Lower leg skin (tissue), 4 donors: ENCODE measurements at regions not wholly inside any gene's neighbourhood (a gene's known extent, or its start where the extent isn't known, plus 50 kb on each side); places are given as distances from the start of the nearest gene placed in this dataset.

Experiments used
- DNase-seq, 2 donors: peaks; one replicate each; pipeline ENCODE4 v3.0.0-alpha.2; 2019; ENCODE audit warnings: low spot score in 2 of 2
- H3K4me3 ChIP-seq: fragments of 200-600 bp; sonication (generic); 2 replicates; pipeline ENCODE4 v1.5.1; 2017; ENCODE audit warnings: mild to moderate bottlenecking, low read depth; ENCODE audit not compliant: poor library complexity, severe bottlenecking
- POLR2A ChIP-seq, 2 donors: fragments of 450-650 bp; IDR thresholded peaks; one replicate each; pipeline ENCODE4 v1.6.1; 2016 to 2017; ENCODE audit warnings: antibody characterized with exemption in 2 of 2, mild to moderate bottlenecking in 1 of 2, moderate library complexity in 1 of 2
- WGBS, 2 donors: methylation state at CpG; one replicate each; pipeline ENCODE4 v1.1.5; 2018; 5-methylcytosine and 5-hydroxymethylcytosine counted together
- intact Hi-C: fragments of 100-400 bp; cut with DNase I; formaldehyde crosslinking; loops from one replicate; pipeline ENCODE4 v1.15.0; 2023; ENCODE audit warnings: low total_unique reads
- TF ChIP-seq, protein P1 (sequence below), 3 donors: fragments of 450-650 bp; IDR thresholded peaks; one replicate each; pipeline ENCODE4 v1.5.1; 2016; ENCODE audit warnings: antibody characterized with exemption in 3 of 3, mild to moderate bottlenecking in 3 of 3, moderate library complexity in 2 of 3

DNA sequence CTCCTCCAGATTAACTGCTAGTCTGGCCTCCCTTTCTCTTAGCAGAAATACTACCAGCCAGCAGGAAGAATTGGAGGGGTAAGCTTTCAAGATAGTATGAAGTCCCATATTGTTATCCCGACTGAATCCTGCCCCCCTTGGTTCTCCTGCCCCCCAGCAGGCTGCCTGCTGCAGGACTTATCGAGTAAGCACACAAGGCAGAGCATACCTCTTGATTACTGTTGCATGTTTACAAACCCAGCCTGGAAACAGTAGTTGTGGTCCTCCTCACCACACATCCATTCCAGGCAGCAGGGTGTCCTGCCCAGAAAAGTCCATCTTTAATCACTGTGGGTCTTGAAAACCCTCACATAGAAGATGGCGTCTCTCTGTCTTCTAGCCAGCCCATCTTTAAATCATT, 66.8 kb upstream of the PPP2R3A start:
- no peak overlapping the region for H3K4me3 ChIP-seq
- intact Hi-C loops: loop anchor here (10.0 kb wide), 1 partner anchor 1104 kb away; the partner anchor contains the start of gene EPHB1
- no peak for DNase-seq
- 76 to 79% methylated on average over 3 of the region's 3 CpGs for WGBS, 2 donors
- TF ChIP-seq, protein P1, sequence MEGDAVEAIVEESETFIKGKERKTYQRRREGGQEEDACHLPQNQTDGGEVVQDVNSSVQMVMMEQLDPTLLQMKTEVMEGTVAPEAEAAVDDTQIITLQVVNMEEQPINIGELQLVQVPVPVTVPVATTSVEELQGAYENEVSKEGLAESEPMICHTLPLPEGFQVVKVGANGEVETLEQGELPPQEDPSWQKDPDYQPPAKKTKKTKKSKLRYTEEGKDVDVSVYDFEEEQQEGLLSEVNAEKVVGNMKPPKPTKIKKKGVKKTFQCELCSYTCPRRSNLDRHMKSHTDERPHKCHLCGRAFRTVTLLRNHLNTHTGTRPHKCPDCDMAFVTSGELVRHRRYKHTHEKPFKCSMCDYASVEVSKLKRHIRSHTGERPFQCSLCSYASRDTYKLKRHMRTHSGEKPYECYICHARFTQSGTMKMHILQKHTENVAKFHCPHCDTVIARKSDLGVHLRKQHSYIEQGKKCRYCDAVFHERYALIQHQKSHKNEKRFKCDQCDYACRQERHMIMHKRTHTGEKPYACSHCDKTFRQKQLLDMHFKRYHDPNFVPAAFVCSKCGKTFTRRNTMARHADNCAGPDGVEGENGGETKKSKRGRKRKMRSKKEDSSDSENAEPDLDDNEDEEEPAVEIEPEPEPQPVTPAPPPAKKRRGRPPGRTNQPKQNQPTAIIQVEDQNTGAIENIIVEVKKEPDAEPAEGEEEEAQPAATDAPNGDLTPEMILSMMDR (IDR thresholded peaks at IDR 0.05): no peak
- no peak for TF ChIP-seq POLR2A (IDR thresholded peaks at IDR 0.05)

DNA sequence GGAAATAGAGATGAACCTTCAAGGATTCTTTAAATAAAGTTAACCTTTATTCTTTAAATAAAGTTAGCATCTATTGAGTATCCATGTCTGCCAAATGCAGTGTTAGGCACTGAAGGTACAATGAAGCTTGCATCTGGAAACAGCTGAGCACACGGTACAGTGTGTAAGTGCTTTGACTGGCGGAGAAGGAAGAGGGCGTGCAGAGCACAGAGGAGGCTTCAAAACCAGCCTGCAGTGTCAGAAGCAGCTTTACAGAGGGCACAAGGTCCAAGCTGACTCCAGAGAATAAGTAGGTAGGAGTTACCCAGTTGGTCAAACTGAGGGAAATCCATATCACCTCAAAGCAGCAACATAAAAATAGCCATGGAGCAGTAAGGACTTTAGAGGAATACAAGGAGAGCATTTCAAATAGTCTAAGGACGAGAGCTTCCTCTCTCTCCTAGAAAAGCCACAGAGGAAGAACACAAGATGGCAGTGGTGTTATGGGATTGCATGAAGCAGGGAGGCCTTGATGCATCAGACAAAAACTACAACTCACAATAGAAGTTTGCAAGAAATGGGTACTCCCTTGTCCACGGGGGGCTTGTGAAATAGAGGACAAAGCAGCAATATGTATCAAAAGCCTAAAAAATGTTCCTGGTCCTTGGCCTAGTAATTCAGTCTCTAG, 60.3 kb upstream of the PPP2R3A start:
- H3K4me3 ChIP-seq: no peak overlapping the region
- no peak for TF ChIP-seq POLR2A (IDR thresholded peaks at IDR 0.05)
- TF ChIP-seq, protein P1 (IDR thresholded peaks at IDR 0.05): no peak
- intact Hi-C loops: loop anchor here (5.0 kb wide), 1 partner anchor 137 kb away; no protein-coding TSS in a partner anchor
- WGBS, 2 donors: 38 to 42% methylated on average over 5 of the region's 5 CpGs
- DNase-seq: no peak

DNA sequence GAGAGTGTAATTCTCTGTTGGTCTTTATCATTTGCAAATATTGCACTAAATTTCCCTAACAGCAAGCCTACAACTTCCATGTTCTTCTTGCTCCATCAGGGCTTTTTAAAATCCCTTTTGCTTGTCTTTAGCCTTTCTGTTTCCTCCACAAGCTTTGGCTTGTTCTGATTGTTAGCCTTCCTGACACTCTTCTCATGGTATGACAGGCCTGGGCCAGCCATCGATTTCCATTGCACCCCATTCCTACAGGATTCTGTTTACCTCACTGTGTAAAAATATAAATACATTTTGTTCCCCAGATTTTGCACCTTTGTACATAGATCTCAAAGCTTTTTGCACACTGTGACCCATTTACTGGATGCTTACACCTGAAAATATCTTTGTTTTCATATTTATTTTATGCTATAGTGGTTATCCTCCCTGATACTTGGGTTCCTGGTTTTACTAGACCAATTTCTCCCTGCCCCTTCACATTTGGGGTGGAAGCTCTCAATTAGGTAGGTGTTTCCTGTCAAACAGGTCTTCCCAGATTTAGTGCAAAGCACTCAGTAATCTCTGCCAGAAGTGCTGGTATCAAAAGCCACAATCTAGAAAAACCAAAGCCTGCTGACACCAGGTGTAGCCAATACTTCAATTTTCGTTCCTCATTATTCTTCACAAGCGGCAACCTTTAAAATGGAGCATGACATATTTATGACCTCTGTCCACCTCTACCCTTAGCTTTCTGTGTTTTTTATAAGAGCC, 57.9 kb upstream of the PPP2R3A start:
- 50 to 56% methylated on average over 3 of the region's 3 CpGs for WGBS, 2 donors
- no peak overlapping the region for H3K4me3 ChIP-seq
- no peak for DNase-seq
- intact Hi-C loops: loop anchor here (5.0 kb wide), 1 partner anchor 135 kb away; no protein-coding TSS in a partner anchor
- TF ChIP-seq, protein P1 (IDR thresholded peaks at IDR 0.05): no peak
- no peak for TF ChIP-seq POLR2A (IDR thresholded peaks at IDR 0.05)

GRCh38 chr3:135908225-135908624, 57.3 kb upstream of the PPP2R3A start:
- H3K4me3 ChIP-seq: no peak overlapping the region
- WGBS, 2 donors: 45 to 48% methylated on average over 7 of the region's 7 CpGs
- peak in 1 of 2 donors; percentile 55 for DNase-seq
- intact Hi-C loops: loop anchor here (5.0 kb wide), 1 partner anchor 134 kb away; no protein-coding TSS in a partner anchor
- no peak for TF ChIP-seq POLR2A (IDR thresholded peaks at IDR 0.05)
- TF ChIP-seq, protein P1 (IDR thresholded peaks at IDR 0.05): no peak

DNA sequence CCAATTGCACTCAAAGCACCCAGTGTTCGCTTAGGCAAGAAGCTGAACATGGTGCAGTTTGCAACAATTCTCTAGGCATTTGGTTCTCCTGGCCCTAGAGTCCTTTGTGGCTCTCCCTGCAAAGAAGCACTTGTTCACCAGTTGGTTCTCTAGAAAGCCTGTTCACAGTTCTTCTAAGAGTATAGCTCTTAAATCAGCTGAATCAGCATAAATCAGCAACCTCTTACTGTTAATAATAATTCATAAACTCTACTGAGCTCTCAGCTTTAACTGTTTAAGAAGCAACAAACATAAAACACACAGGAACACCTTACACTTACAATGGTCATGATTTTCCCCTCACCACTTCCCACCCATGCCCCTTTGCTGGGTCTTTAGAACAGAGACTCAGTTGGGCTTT, 56.8 kb upstream of the PPP2R3A start:
- intact Hi-C loops: loop anchor here (5.0 kb wide), 1 partner anchor 134 kb away; no protein-coding TSS in a partner anchor
- 85 to 88% methylated on average over 1 of the region's 1 CpG for WGBS, 2 donors
- no peak for TF ChIP-seq POLR2A (IDR thresholded peaks at IDR 0.05)
- TF ChIP-seq, protein P1 (IDR thresholded peaks at IDR 0.05): no peak
- no peak overlapping the region for H3K4me3 ChIP-seq
- no peak for DNase-seq
